Hepatocyte (in vitro differentiated cells): ENCODE measurements at regions not wholly inside any gene's neighbourhood (a gene's known extent, or its start where the extent isn't known, plus 50 kb on each side); places are given as distances from the start of the nearest gene placed in this dataset.

Source experiments
- DNase-seq: peaks from one replicate; pipeline ENCODE4 v3.0.0-alpha.2; 2016; ENCODE audit warnings: low spot score
- H2AFZ ChIP-seq: fragments of 200-600 bp; sonication (generic); 2 replicates; pipeline ENCODE4 v1.6.0; 2016; ENCODE audit warnings: antibody characterized with exemption, mild to moderate bottlenecking
- H3K27ac ChIP-seq: fragments of 200-600 bp; sonication (generic); 2 replicates; pipeline ENCODE4 v1.5.1; 2016; ENCODE audit warnings: mild to moderate bottlenecking
- H3K27me3 ChIP-seq: fragments of 200-600 bp; sonication (generic); 2 replicates; pipeline ENCODE4 v1.6.1; 2016
- H3K36me3 ChIP-seq: fragments of 200-600 bp; sonication (generic); replicated peaks from 2 replicates; pipeline ENCODE4 v1.5.1; 2016; ENCODE audit warnings: low read depth; ENCODE audit not compliant: insufficient read depth
- H3K4me1 ChIP-seq: fragments of 200-600 bp; sonication (generic); 2 replicates; pipeline ENCODE4 v1.5.1; 2016; ENCODE audit warnings: mild to moderate bottlenecking, moderate library complexity; ENCODE audit not compliant: insufficient read depth
- H3K4me2 ChIP-seq: fragments of 200-600 bp; sonication (generic); 2 replicates; pipeline ENCODE4 v1.6.0; 2016
- H3K4me3 ChIP-seq: fragments of 200-600 bp; sonication (generic); 2 replicates; pipeline ENCODE4 v1.5.1; 2016; ENCODE audit warnings: mild to moderate bottlenecking
- H3K79me2 ChIP-seq: fragments of 200-600 bp; sonication (generic); 2 replicates; pipeline ENCODE4 v1.6.0; 2017; ENCODE audit warnings: mild to moderate bottlenecking
- H3K9me2 ChIP-seq: fragments of 200-600 bp; sonication (generic); replicated peaks from 2 replicates; pipeline ENCODE4 v1.6.0; 2017; ENCODE audit warnings: mild to moderate bottlenecking; ENCODE audit not compliant: insufficient read depth
- H3K9me3 ChIP-seq: fragments of 200-600 bp; sonication (generic); 2 replicates; pipeline ENCODE4 v1.5.1; 2016; ENCODE audit warnings: low read depth, mild to moderate bottlenecking
- H4K20me1 ChIP-seq: fragments of 200-600 bp; sonication (generic); 2 replicates; pipeline ENCODE4 v1.6.0; 2016; ENCODE audit warnings: mild to moderate bottlenecking; ENCODE audit not compliant: insufficient read depth, poor library complexity, severe bottlenecking
- EZH2 ChIP-seq: fragments of 200-600 bp; sonication (generic); IDR thresholded peaks from 2 replicates; pipeline ENCODE4 v1.6.1; 2016; ENCODE audit warnings: antibody characterized with exemption, mild to moderate bottlenecking, borderline replicate concordance
- EZH2phosphoT487 ChIP-seq: fragments of 200-600 bp; sonication (generic); IDR thresholded peaks from one replicate; pipeline ENCODE4 v1.6.1; 2018; ENCODE audit warnings: antibody characterized with exemption, mild to moderate bottlenecking, low read depth, moderate library complexity; ENCODE audit not compliant: unreplicated experiment, severe bottlenecking
- WGBS: methylation state at CpG from one replicate; pipeline ENCODE4 v1.1.6; 2016; ENCODE audit warnings: low lambda C conversion rate; ENCODE audit errors: missing lambda C conversion rate; 5-methylcytosine and 5-hydroxymethylcytosine counted together
- TF ChIP-seq, protein P1 (sequence below): fragments of 200-600 bp; sonication (generic); IDR thresholded peaks from 2 replicates; pipeline ENCODE4 v1.5.1; 2016; ENCODE audit warnings: antibody characterized with exemption, mild to moderate bottlenecking; ENCODE audit not compliant: poor library complexity

DNA sequence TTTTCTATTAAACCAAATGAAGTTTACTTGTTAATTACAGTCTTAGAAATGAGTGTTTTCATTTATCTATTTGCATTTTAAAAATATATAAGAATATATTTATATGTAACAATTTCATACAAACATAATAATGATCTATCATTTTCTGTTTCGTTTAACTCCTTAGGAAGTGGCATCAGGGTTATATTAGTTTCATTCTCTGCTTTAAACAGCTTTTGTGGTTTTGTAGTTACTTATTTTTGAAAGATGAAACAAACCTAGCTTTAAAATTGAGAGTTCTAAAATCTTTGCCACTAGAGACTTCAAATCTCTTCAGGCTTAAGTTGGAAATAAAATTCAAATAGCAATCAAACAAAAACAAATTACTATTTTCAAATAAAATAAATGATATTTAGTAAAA is 2110.6 kb downstream of the MRPL39 start:
- no peaks in the 10 kb centered on the region for H4K20me1 ChIP-seq
- no peaks in the 10 kb centered on the region for H3K4me1 ChIP-seq
- H3K4me3 ChIP-seq, result no peak overlapping the region
- DNase-seq, result no peak
- no peaks in the 10 kb centered on the region for H3K9me3 ChIP-seq
- no peak overlapping the region for H3K4me2 ChIP-seq
- no peaks in the 10 kb centered on the region for H3K36me3 ChIP-seq
- H3K27ac ChIP-seq, result no peak overlapping the region
- H2AFZ ChIP-seq, result no peak overlapping the region
- no peaks in the 10 kb centered on the region for H3K79me2 ChIP-seq
- 57% methylated on average over 1 of the region's 1 CpG for WGBS
- no peak for TF ChIP-seq EZH2phosphoT487
- TF ChIP-seq, protein P1, sequence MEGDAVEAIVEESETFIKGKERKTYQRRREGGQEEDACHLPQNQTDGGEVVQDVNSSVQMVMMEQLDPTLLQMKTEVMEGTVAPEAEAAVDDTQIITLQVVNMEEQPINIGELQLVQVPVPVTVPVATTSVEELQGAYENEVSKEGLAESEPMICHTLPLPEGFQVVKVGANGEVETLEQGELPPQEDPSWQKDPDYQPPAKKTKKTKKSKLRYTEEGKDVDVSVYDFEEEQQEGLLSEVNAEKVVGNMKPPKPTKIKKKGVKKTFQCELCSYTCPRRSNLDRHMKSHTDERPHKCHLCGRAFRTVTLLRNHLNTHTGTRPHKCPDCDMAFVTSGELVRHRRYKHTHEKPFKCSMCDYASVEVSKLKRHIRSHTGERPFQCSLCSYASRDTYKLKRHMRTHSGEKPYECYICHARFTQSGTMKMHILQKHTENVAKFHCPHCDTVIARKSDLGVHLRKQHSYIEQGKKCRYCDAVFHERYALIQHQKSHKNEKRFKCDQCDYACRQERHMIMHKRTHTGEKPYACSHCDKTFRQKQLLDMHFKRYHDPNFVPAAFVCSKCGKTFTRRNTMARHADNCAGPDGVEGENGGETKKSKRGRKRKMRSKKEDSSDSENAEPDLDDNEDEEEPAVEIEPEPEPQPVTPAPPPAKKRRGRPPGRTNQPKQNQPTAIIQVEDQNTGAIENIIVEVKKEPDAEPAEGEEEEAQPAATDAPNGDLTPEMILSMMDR, result no peak
- TF ChIP-seq EZH2, result no peak
- no peaks in the 10 kb centered on the region for H3K9me2 ChIP-seq
- H3K27me3 ChIP-seq, result no peaks in the 10 kb centered on the region

DNA sequence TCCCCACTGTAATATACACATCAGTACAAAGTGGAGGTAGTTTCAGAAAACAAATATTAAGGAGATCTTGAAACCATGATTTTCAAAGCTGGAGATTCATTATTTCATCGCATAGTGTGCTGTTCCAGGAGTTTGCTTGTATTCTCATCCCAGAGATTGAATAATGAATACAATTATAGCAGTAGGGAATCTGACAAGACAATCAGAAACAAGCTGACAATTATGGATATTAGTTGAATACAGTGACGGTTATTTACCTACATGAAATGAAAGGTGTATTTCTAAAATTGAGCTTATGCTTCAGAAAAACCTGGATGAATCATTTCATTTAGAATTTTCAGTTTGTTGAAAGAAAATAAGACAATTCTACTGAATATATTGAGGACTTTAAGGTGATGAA is 2119.0 kb downstream of the MRPL39 start:
- H3K27ac ChIP-seq, result no peak overlapping the region
- H3K36me3 ChIP-seq, result no peaks in the 10 kb centered on the region
- H3K27me3 ChIP-seq, result no peaks in the 10 kb centered on the region
- no peaks in the 10 kb centered on the region for H4K20me1 ChIP-seq
- TF ChIP-seq EZH2, result no peak
- TF ChIP-seq EZH2phosphoT487, result no peak
- TF ChIP-seq, protein P1, result no peak
- H2AFZ ChIP-seq, result no peak overlapping the region
- H3K9me3 ChIP-seq, result no peaks in the 10 kb centered on the region
- no peaks in the 10 kb centered on the region for H3K4me1 ChIP-seq
- no peak overlapping the region for H3K4me2 ChIP-seq
- H3K9me2 ChIP-seq, result no peaks in the 10 kb centered on the region
- 84% methylated on average over 2 of the region's 2 CpGs for WGBS
- no peaks in the 10 kb centered on the region for H3K79me2 ChIP-seq
- no peak for DNase-seq
- H3K4me3 ChIP-seq, result no peak overlapping the region

DNA sequence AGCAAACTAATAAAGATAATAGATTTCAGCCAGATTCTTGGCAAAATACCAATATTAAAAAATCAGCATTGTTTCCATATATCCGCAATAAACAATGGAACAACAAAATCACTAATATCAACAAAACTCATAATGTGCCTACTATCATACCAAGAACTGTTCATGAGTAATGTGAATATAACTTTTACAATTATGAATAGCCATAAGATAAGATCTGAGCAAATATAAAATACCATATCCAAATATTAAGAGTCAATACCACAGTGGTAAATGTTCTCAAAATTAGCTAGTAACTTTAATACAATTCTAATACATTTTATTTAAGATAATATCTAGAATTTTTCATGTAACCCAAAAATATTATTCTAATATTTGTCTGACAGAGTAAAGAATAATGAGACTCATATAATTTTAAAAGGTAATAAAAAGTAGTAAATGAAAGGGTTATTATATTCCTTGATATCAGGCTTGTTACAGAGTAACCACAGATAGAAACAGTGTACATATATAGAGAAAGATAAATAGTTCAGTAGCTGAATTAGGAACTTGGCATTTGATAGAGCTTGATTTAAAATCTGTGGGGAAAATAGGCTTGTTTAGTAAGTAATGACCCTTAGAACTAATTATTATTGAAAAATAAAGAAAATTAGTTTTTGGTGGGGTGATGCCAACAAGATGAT is 2126.6 kb downstream of the MRPL39 start:
- Histone ChIP-seq H3K36me3 (no peaks in the 10 kb centered on the region), H3K27me3 (no peaks in the 10 kb centered on the region), H3K4me1 (no peaks in the 10 kb centered on the region), H3K4me2 (no peak overlapping the region), H3K9me2 (no peaks in the 10 kb centered on the region), H3K79me2 (no peaks in the 10 kb centered on the region), H4K20me1 (no peaks in the 10 kb centered on the region), H3K9me3 (no peaks in the 10 kb centered on the region), H2AFZ (no peak overlapping the region), H3K27ac (no peak overlapping the region), H3K4me3 (no peak overlapping the region)
- TF ChIP-seq EZH2 (no peak), EZH2phosphoT487 (no peak)
- TF ChIP-seq, protein P1, result no peak
- no peak for DNase-seq
- WGBS, result 100% methylated on average over 1 of the region's 1 CpG

DNA sequence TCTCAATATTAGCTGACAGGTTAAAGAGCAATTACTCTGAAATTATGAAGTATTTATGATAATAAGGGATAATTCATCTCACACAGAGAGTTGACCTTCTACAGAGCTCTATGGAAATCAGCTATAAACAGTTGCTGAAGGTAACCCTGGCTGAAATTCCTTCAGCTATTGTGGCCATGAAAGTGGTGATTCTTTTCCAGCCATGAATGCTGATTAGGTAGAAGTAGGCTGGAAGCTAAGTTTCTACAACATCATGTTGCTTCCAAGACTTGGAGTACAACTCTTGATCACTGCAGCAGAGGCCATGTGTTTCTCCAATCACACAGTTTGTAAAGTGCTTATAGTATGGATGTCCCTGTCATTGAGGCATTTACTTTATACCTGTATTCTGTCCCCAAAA is 2128.9 kb downstream of the MRPL39 start:
- H3K4me1 ChIP-seq, result no peaks in the 10 kb centered on the region
- no peaks in the 10 kb centered on the region for H3K9me2 ChIP-seq
- no peak for TF ChIP-seq EZH2
- TF ChIP-seq, protein P1, result no peak
- TF ChIP-seq EZH2phosphoT487, result no peak
- DNase-seq, result no peak
- H3K36me3 ChIP-seq, result no peaks in the 10 kb centered on the region
- H3K27me3 ChIP-seq, result no peaks in the 10 kb centered on the region
- no peaks in the 10 kb centered on the region for H4K20me1 ChIP-seq
- no peaks in the 10 kb centered on the region for H3K9me3 ChIP-seq
- H2AFZ ChIP-seq, result no peak overlapping the region
- H3K4me2 ChIP-seq, result no peak overlapping the region
- H3K79me2 ChIP-seq, result no peaks in the 10 kb centered on the region
- no peak overlapping the region for H3K4me3 ChIP-seq
- H3K27ac ChIP-seq, result no peak overlapping the region
